Subcutaneous abdominal adipose tissue (tissue), 5 donors: ENCODE measurements at regions not wholly inside any gene's neighbourhood (a gene's known extent, or its start where the extent isn't known, plus 50 kb on each side); places are given as distances from the start of the nearest gene placed in this dataset.

Source experiments
- H3K27ac ChIP-seq: one replicate; pipeline ENCODE4 v1.7.0; 2013; ENCODE audit warnings: low read depth, mild to moderate bottlenecking, inconsistent platforms, low read length, moderate library complexity
- H3K27me3 ChIP-seq, 5 donors: one replicate each; pipeline ENCODE4 v1.7.0; 2013; ENCODE audit warnings: low read length in 5 of 5, inconsistent platforms in 1 of 5; ENCODE audit not compliant: control insufficient read depth in 5 of 5, insufficient read depth in 4 of 5
- H3K36me3 ChIP-seq, 5 donors: one replicate each; pipeline ENCODE4 v1.7.0; 2013; ENCODE audit warnings: low read length in 5 of 5; ENCODE audit not compliant: control insufficient read depth in 5 of 5, insufficient read depth in 5 of 5
- H3K4me1 ChIP-seq, 5 donors: one replicate each; pipeline ENCODE4 v1.7.0; 2013; ENCODE audit warnings: low read length in 5 of 5, mild to moderate bottlenecking in 3 of 5, moderate library complexity in 1 of 5; ENCODE audit not compliant: control insufficient read depth in 5 of 5, insufficient read depth in 5 of 5
- H3K4me3 ChIP-seq, 5 donors: one replicate each; pipeline ENCODE4 v1.7.0; 2013; ENCODE audit warnings: low read length in 5 of 5, low read depth in 1 of 5
- H3K9ac ChIP-seq, 5 donors: one replicate each; pipeline ENCODE4 v1.7.0; 2013; ENCODE audit warnings: low read length in 5 of 5, mild to moderate bottlenecking in 4 of 5, moderate library complexity in 3 of 5
- H3K9me3 ChIP-seq, 5 donors: one replicate each; pipeline ENCODE4 v1.7.0; 2013; ENCODE audit warnings: low read length in 5 of 5; ENCODE audit not compliant: control insufficient read depth in 5 of 5
- donor health status: healthy.
- donor health status: healthy.
- donor health status: healthy.
- donor health status: healthy.
- donor health status: healthy.

GRCh38 chr3:18772699-18773305 lies 347.7 kb upstream of the SATB1 start:
- Histone ChIP-seq H3K9me3 (no peaks in the 10 kb centered on the region), H3K4me3 (no peak overlapping the region), H3K27me3 (no peaks in the 10 kb centered on the region), H3K27ac (no peak overlapping the region), H3K4me1 (no peaks in the 10 kb centered on the region), H3K9ac (no peak overlapping the region), H3K36me3 (no peaks in the 10 kb centered on the region)

GRCh38 chr3:18771931-18772330 lies 346.8 kb upstream of the SATB1 start:
- Histone ChIP-seq H3K9me3 (no peaks in the 10 kb centered on the region), H3K27ac (no peak overlapping the region), H3K9ac (no peak overlapping the region), H3K36me3 (no peaks in the 10 kb centered on the region), H3K4me3 (no peak overlapping the region), H3K27me3 (no peaks in the 10 kb centered on the region), H3K4me1 (no peaks in the 10 kb centered on the region)

GRCh38 chr3:18770800-18771199 lies 345.7 kb upstream of the SATB1 start:
- Histone ChIP-seq H3K36me3 (no peaks in the 10 kb centered on the region), H3K27me3 (no peaks in the 10 kb centered on the region), H3K4me3 (no peak overlapping the region), H3K9me3 (no peaks in the 10 kb centered on the region), H3K4me1 (no peaks in the 10 kb centered on the region), H3K9ac (no peak overlapping the region), H3K27ac (no peak overlapping the region)

GRCh38 chr3:18767756-18768303 lies 342.7 kb upstream of the SATB1 start:
- Histone ChIP-seq H3K4me3 (no peak overlapping the region), H3K36me3 (no peaks in the 10 kb centered on the region), H3K27me3 (no peaks in the 10 kb centered on the region), H3K9me3 (no peaks in the 10 kb centered on the region), H3K27ac (no peak overlapping the region), H3K4me1 (no peaks in the 10 kb centered on the region), H3K9ac (no peak overlapping the region)

- Histone ChIP-seq H3K27me3 (no peaks in the 10 kb centered on the region), H3K9me3 (no peaks in the 10 kb centered on the region), H3K27ac (no peak overlapping the region), H3K4me3 (no peak overlapping the region), H3K36me3 (no peaks in the 10 kb centered on the region), H3K9ac (no peak overlapping the region), H3K4me1 (no peaks in the 10 kb centered on the region)
Measured at GRCh38 chr3:18766974-18767373, 341.8 kb upstream of the SATB1 start.

- no peak overlapping the region for H3K4me3 ChIP-seq
- H3K27me3 ChIP-seq = no peaks in the 10 kb centered on the region
- no peaks in the 10 kb centered on the region for H3K9me3 ChIP-seq
- H3K27ac ChIP-seq = no peak overlapping the region
- H3K4me1 ChIP-seq = no peaks in the 10 kb centered on the region
- no peaks in the 10 kb centered on the region for H3K36me3 ChIP-seq
- H3K9ac ChIP-seq = no peak overlapping the region
Measured at GRCh38 chr3:18765662-18766061, 340.5 kb upstream of the SATB1 start.

GRCh38 chr3:18765161-18765560 lies 340.0 kb upstream of the SATB1 start:
- Histone ChIP-seq H3K9ac (no peak overlapping the region), H3K4me3 (no peak overlapping the region), H3K27ac (no peak overlapping the region), H3K9me3 (no peaks in the 10 kb centered on the region), H3K4me1 (no peaks in the 10 kb centered on the region), H3K27me3 (no peaks in the 10 kb centered on the region), H3K36me3 (no peaks in the 10 kb centered on the region)

- no peak overlapping the region for H3K4me3 ChIP-seq
- H3K27ac ChIP-seq = no peak overlapping the region
- no peaks in the 10 kb centered on the region for H3K9me3 ChIP-seq
- H3K4me1 ChIP-seq = no peaks in the 10 kb centered on the region
- no peaks in the 10 kb centered on the region for H3K36me3 ChIP-seq
- no peak overlapping the region for H3K9ac ChIP-seq
- no peaks in the 10 kb centered on the region for H3K27me3 ChIP-seq
Measured at GRCh38 chr3:18761530-18761929, 336.4 kb upstream of the SATB1 start.

- Histone ChIP-seq H3K4me1 (no peaks in the 10 kb centered on the region), H3K27ac (no peak overlapping the region), H3K9ac (no peak overlapping the region), H3K36me3 (no peaks in the 10 kb centered on the region), H3K9me3 (no peaks in the 10 kb centered on the region), H3K27me3 (no peaks in the 10 kb centered on the region), H3K4me3 (no peak overlapping the region)
Measured at GRCh38 chr3:18758047-18758704, 333.0 kb upstream of the SATB1 start.

- Histone ChIP-seq H3K27ac (no peak overlapping the region), H3K27me3 (no peaks in the 10 kb centered on the region), H3K9me3 (no peaks in the 10 kb centered on the region), H3K9ac (no peak overlapping the region), H3K4me3 (no peak overlapping the region), H3K4me1 (no peaks in the 10 kb centered on the region), H3K36me3 (no peaks in the 10 kb centered on the region)
Measured at GRCh38 chr3:18757476-18757875, 332.3 kb upstream of the SATB1 start.
